Endothelial cell of umbilical vein (primary cell): ENCODE measurements at regions not wholly inside any gene's neighbourhood (a gene's known extent, or its start where the extent isn't known, plus 50 kb on each side); places are given as distances from the start of the nearest gene placed in this dataset.

Experiments
- BruUV-seq: library from RNA; stranded (reverse); fragments of 400-500 nt; replicated peaks from 2 replicates; lab custom pipeline; 2021; lab: Mats Ljungman, UMichigan
- CTCF ChIA-PET: fragments of 300-600, 350-600 bp; sonication (Branson Sonifier 250); formaldehyde crosslinking; loops from one replicate; lab custom pipeline; 2021; ENCODE audit warnings: antibody characterized with exemption, inconsistent platforms; lab: Charles Lee
- POLR2A ChIA-PET: fragments of 300-600, 350-600 bp; sonication (Branson Sonifier 250); formaldehyde crosslinking; loops from one replicate; lab custom pipeline; 2021; ENCODE audit warnings: antibody characterized with exemption, inconsistent platforms; lab: Charles Lee
- DNase-seq: peaks from one replicate; pipeline ENCODE4 v3.0.0-alpha.2; 2011; ENCODE audit warnings: low read depth, low spot score
- FAIRE-seq: peaks from 2 replicates; lab custom pipeline; 2011; peaks lifted over from hg19 to GRCh38; lab: Jason Lieb, UNC
- H2AFZ ChIP-seq: 2 replicates; pipeline ENCODE4 v1.6.0; 2012; ENCODE audit warnings: low read depth, low read length, control low read depth, inconsistent platforms
- H3K27ac ChIP-seq: 2 replicates; pipeline ENCODE4 v1.5.1; 2011; ENCODE audit warnings: low read depth, mild to moderate bottlenecking, control low read depth, low read length, moderate library complexity; ENCODE audit not compliant: insufficient read depth
- H3K27me3 ChIP-seq, 2 experiments: 2 replicates each; pipeline versions ENCODE4 v1.6.0 to v1.6.1; 2011; ENCODE audit warnings: low read length in 2 of 2, mixed read lengths in 1 of 2; ENCODE audit not compliant: control insufficient read depth in 2 of 2, insufficient read depth in 2 of 2
- H3K36me3 ChIP-seq, 2 experiments: 2 replicates in 1 of 2; 3 replicates in 1 of 2; pipeline ENCODE4 v1.5.1; 2011; ENCODE audit warnings: low read length in 2 of 2, mild to moderate bottlenecking in 1 of 2, moderate library complexity in 1 of 2; ENCODE audit not compliant: control insufficient read depth in 2 of 2, insufficient read depth in 2 of 2; ENCODE audit errors: extremely low read depth in 1 of 2
- H3K4me1 ChIP-seq: 3 replicates; pipeline ENCODE4 v1.5.1; 2011; ENCODE audit warnings: mild to moderate bottlenecking, low read length; ENCODE audit not compliant: control insufficient read depth, insufficient read depth; ENCODE audit errors: extremely low read depth
- H3K4me2 ChIP-seq: 2 replicates; pipeline ENCODE4 v1.6.1; 2011; ENCODE audit warnings: low read length, control low read depth, mixed read lengths; ENCODE audit not compliant: insufficient read depth
- H3K4me3 ChIP-seq, 3 experiments: fragments of 200-600 bp in 1 of 3; sonication (generic), shearing (Covaris generic) in 1 of 3; replicated peaks in 1 of 3; 2 replicates each; pipeline ENCODE4 v1.5.1; 2011 to 2016; ENCODE audit warnings: control low read depth in 3 of 3, low read length in 3 of 3, mild to moderate bottlenecking in 2 of 3, inconsistent platforms in 1 of 3, low read depth in 1 of 3, moderate library complexity in 1 of 3; ENCODE audit not compliant: insufficient read depth in 1 of 3
- H3K79me2 ChIP-seq: 2 replicates; pipeline ENCODE4 v1.6.0; 2012; ENCODE audit warnings: low read length, inconsistent platforms; ENCODE audit not compliant: control insufficient read depth, insufficient read depth
- H3K9ac ChIP-seq: replicated peaks from 2 replicates; pipeline ENCODE3; 2011; ENCODE audit warnings: low read length, control low read depth; ENCODE audit not compliant: insufficient read depth; ENCODE audit errors: extremely low read depth
- H3K9me1 ChIP-seq: replicated peaks from 3 replicates; pipeline ENCODE4 v1.6.0; 2011; ENCODE audit warnings: mild to moderate bottlenecking, low read length; ENCODE audit not compliant: control insufficient read depth, insufficient read depth; ENCODE audit errors: extremely low read depth
- H3K9me3 ChIP-seq: replicated peaks from 2 replicates; pipeline ENCODE4 v1.5.1; 2012; ENCODE audit warnings: low read length, inconsistent platforms; ENCODE audit not compliant: control insufficient read depth, insufficient read depth
- H4K20me1 ChIP-seq: replicated peaks from 2 replicates; pipeline ENCODE3; 2011; ENCODE audit warnings: mild to moderate bottlenecking, low read length; ENCODE audit not compliant: control insufficient read depth, insufficient read depth; ENCODE audit errors: extremely low read depth
- CTCF ChIP-seq, 2 donors: IDR thresholded peaks; 1 replicate in 1 of 2; 2 replicates in 1 of 2; pipeline ENCODE4 v1.5.1; 2011; ENCODE audit warnings: low read length in 2 of 2, mild to moderate bottlenecking in 2 of 2, moderate library complexity in 2 of 2, control low read depth in 1 of 2, inconsistent platforms in 1 of 2, low read depth in 1 of 2; ENCODE audit not compliant: insufficient read depth in 1 of 2; ENCODE audit errors: extremely low read depth in 1 of 2
- EZH2 ChIP-seq: IDR thresholded peaks from 2 replicates; pipeline ENCODE4 v1.6.1; 2012; ENCODE audit warnings: borderline replicate concordance, low read depth, mild to moderate bottlenecking, moderate library complexity, low read length, inconsistent platforms; ENCODE audit not compliant: severe bottlenecking
- FOS ChIP-seq: IDR thresholded peaks from 2 replicates; pipeline ENCODE4 v1.6.1; 2011; ENCODE audit warnings: mild to moderate bottlenecking, low read length, moderate library complexity, borderline replicate concordance; ENCODE audit not compliant: insufficient read depth
- MAX ChIP-seq: IDR thresholded peaks from 2 replicates; pipeline ENCODE4 v1.6.1; 2011; ENCODE audit not compliant: insufficient read depth, insufficient read length
- MYC ChIP-seq: IDR thresholded peaks from one replicate; pipeline ENCODE4 v1.6.1; 2011; ENCODE audit warnings: mild to moderate bottlenecking, low read depth, low read length
- POLR2A ChIP-seq: IDR thresholded peaks from 2 replicates; pipeline ENCODE4 v1.6.1; 2012; ENCODE audit warnings: low read depth, mild to moderate bottlenecking, control low read depth, low read length
- POLR2AphosphoS5 ChIP-seq: IDR thresholded peaks from 2 replicates; pipeline ENCODE4 v1.6.1; 2012; ENCODE audit warnings: low read depth, mild to moderate bottlenecking, control low read depth, low read length, moderate library complexity; ENCODE audit not compliant: insufficient read depth
- dilution Hi-C: fragments of 300-500 bp; cut with MboI; formaldehyde crosslinking; loops from one replicate; pipeline ENCODE4 v1.15.0; 2019; ENCODE audit warnings: low sequenced_read_pairs; ENCODE audit not compliant: extremely low pct_ligation_motif_present
- intact Hi-C: fragments of 100-400 bp; cut with micrococcal nuclease; formaldehyde crosslinking; loops from one replicate; pipeline ENCODE4 v1.10.0; 2022

GRCh38 chr2:221100467-221101089 is 471.5 kb downstream of the EPHA4 start:
- CTCF ChIA-PET: interaction anchor here (1.0 kb wide), 1 partner anchor 10 kb away, joined by 3 read pairs; no protein-coding TSS in a partner anchor
- FAIRE-seq: peak; percentile 50
- TF ChIP-seq POLR2AphosphoS5 (no peak), POLR2A (no peak), MAX (no peak), CTCF (IDR thresholded peaks at IDR 0.05; ENCODE audit: extremely low read depth in 1 of 2, insufficient read depth in 1 of 2, low read depth in 1 of 2, low read length in 2 of 2) (peak; percentile 12 to 42), EZH2 (no peak), MYC (no peak), FOS (no peak)

More at GRCh38 chr2:221100467-221101089, 471.5 kb downstream of the EPHA4 start:
- no peak overlapping the region for H3K4me2 ChIP-seq
- peaks cover 26% of the 10 kb centered on the region for H3K4me1 ChIP-seq
- no peaks in the 10 kb centered on the region for H3K36me3 ChIP-seq
- dilution Hi-C loops (no loop called here), intact Hi-C loops (loop anchor here (1.0 kb wide), 1 partner anchor 413 kb away; no protein-coding TSS in a partner anchor)
- no peaks in the 10 kb centered on the region for H4K20me1 ChIP-seq
- no peaks in the 10 kb centered on the region for H3K27me3 ChIP-seq
- peak; percentile 22 for DNase-seq
- H3K4me3 ChIP-seq: no peak overlapping the region
- no peaks in the 10 kb centered on the region for H3K79me2 ChIP-seq
- POLR2A ChIA-PET: no interaction called here
- no peaks in the 10 kb centered on the region for H3K9me1 ChIP-seq
- H2AFZ ChIP-seq: no peak overlapping the region
- BruUV-seq: no TSS peak
- H3K9me3 ChIP-seq: no peaks in the 10 kb centered on the region
- no peak overlapping the region for H3K27ac ChIP-seq
- no peak overlapping the region for H3K9ac ChIP-seq
